ENCODE measurements at regions not wholly inside any gene's neighbourhood (a gene's known extent, or its start where the extent isn't known, plus 50 kb on each side); places are given as distances from the start of the nearest gene placed in this dataset.

GRCh38 chr4:101706535-101707057 lies 83.9 kb upstream of the BANK1 start:
- no peak overlapping the region for H2BK120ac ChIP-seq (ENCODE audit: insufficient read depth, low read length, poor library complexity)
- H3K27ac ChIP-seq (ENCODE audit: low read depth, low read length) = no peak overlapping the region
- no peaks in the 10 kb centered on the region for H3K36me3 ChIP-seq (ENCODE audit: control insufficient read depth in 1 of 2, insufficient read depth in 2 of 2, low read length in 2 of 2)
- H2BK12ac ChIP-seq (ENCODE audit: low read length) = no peak overlapping the region
- H3K14ac ChIP-seq (ENCODE audit: low read length) = no peak overlapping the region
- no peak overlapping the region for H3K18ac ChIP-seq (ENCODE audit: low read length)
- no peak overlapping the region for H3K4me2 ChIP-seq (ENCODE audit: low read length)
- no peak overlapping the region for H4K12ac ChIP-seq (ENCODE audit: low read depth, low read length)
- no peak overlapping the region for H3K23ac ChIP-seq (ENCODE audit: low read length)
- no peaks in the 10 kb centered on the region for H3K4me1 ChIP-seq (ENCODE audit: control insufficient read depth in 1 of 2, insufficient read depth in 2 of 2, low read length in 2 of 2)
- no peak overlapping the region for H4K91ac ChIP-seq (ENCODE audit: low read depth, low read length)
- DNase-seq = no peak
- no peaks in the 10 kb centered on the region for H3K9me3 ChIP-seq (ENCODE audit: insufficient read depth, low read depth, low read length)
- H3K4ac ChIP-seq (ENCODE audit: low read depth, low read length) = no peak overlapping the region
- no peaks in the 10 kb centered on the region for H3K79me1 ChIP-seq (ENCODE audit: low read length)
- H4K8ac ChIP-seq (ENCODE audit: low read depth, low read length) = no peak overlapping the region
- H3K4me3 ChIP-seq (ENCODE audit: low read depth, low read length) = no peak overlapping the region
- no peak overlapping the region for H2AK5ac ChIP-seq (ENCODE audit: low read length)
- no CpG with 5 or more reads among the region's 1 CpG for WGBS (ENCODE audit: extremely low coverage, insufficient coverage, insufficient read length)
- no peaks in the 10 kb centered on the region for H3K79me2 ChIP-seq (ENCODE audit: control insufficient read depth, insufficient read depth, low read length, poor library complexity)
- no peaks in the 10 kb centered on the region for H3K27me3 ChIP-seq (ENCODE audit: insufficient read depth, low read length)
- no peak overlapping the region for H2BK5ac ChIP-seq (ENCODE audit: low read depth, low read length, poor library complexity)
- no peak overlapping the region for H3K9ac ChIP-seq (ENCODE audit: low read length)
- no peak overlapping the region for H2AFZ ChIP-seq (ENCODE audit: insufficient read depth, low read length, poor library complexity)

GRCh38 chr4:101701551-101701950 lies 89.0 kb upstream of the BANK1 start:
- Histone ChIP-seq H2BK12ac (ENCODE audit: low read length) (no peak overlapping the region), H2AK5ac (ENCODE audit: low read length) (no peak overlapping the region), H4K12ac (ENCODE audit: low read depth, low read length) (no peak overlapping the region), H3K18ac (ENCODE audit: low read length) (no peak overlapping the region), H3K79me2 (ENCODE audit: control insufficient read depth, insufficient read depth, low read length, poor library complexity) (no peaks in the 10 kb centered on the region), H3K9me3 (ENCODE audit: insufficient read depth, low read depth, low read length) (no peaks in the 10 kb centered on the region), H3K9ac (ENCODE audit: low read length) (no peak overlapping the region), H2AFZ (ENCODE audit: insufficient read depth, low read length, poor library complexity) (no peak overlapping the region), H3K4me2 (ENCODE audit: low read length) (no peak overlapping the region), H3K27me3 (ENCODE audit: insufficient read depth, low read length) (no peaks in the 10 kb centered on the region), H2BK5ac (ENCODE audit: low read depth, low read length, poor library complexity) (no peak overlapping the region), H3K4me1 (ENCODE audit: control insufficient read depth in 1 of 2, insufficient read depth in 2 of 2, low read length in 2 of 2) (no peaks in the 10 kb centered on the region), H3K27ac (ENCODE audit: low read depth, low read length) (no peak overlapping the region), H3K36me3 (ENCODE audit: control insufficient read depth in 1 of 2, insufficient read depth in 2 of 2, low read length in 2 of 2) (no peaks in the 10 kb centered on the region), H2BK120ac (ENCODE audit: insufficient read depth, low read length, poor library complexity) (no peak overlapping the region), H4K91ac (ENCODE audit: low read depth, low read length) (no peak overlapping the region), H3K4me3 (ENCODE audit: low read depth, low read length) (no peak overlapping the region), H3K4ac (ENCODE audit: low read depth, low read length) (no peak overlapping the region), H3K23ac (ENCODE audit: low read length) (no peak overlapping the region), H4K8ac (ENCODE audit: low read depth, low read length) (no peak overlapping the region), H3K14ac (ENCODE audit: low read length) (no peak overlapping the region), H3K79me1 (ENCODE audit: low read length) (no peaks in the 10 kb centered on the region)
- WGBS (ENCODE audit: extremely low coverage, insufficient coverage, insufficient read length) = no CpG with 5 or more reads among the region's 1 CpG
- DNase-seq = no peak

GRCh38 chr4:101699441-101700124 lies 90.9 kb upstream of the BANK1 start:
- H3K79me1 ChIP-seq (ENCODE audit: low read length) = no peaks in the 10 kb centered on the region
- no peak overlapping the region for H2BK5ac ChIP-seq (ENCODE audit: low read depth, low read length, poor library complexity)
- no peak overlapping the region for H4K91ac ChIP-seq (ENCODE audit: low read depth, low read length)
- no peak overlapping the region for H3K14ac ChIP-seq (ENCODE audit: low read length)
- H4K8ac ChIP-seq (ENCODE audit: low read depth, low read length) = no peak overlapping the region
- no peak overlapping the region for H3K18ac ChIP-seq (ENCODE audit: low read length)
- H2AK5ac ChIP-seq (ENCODE audit: low read length) = no peak overlapping the region
- no peak overlapping the region for H2AFZ ChIP-seq (ENCODE audit: insufficient read depth, low read length, poor library complexity)
- no peaks in the 10 kb centered on the region for H3K4me1 ChIP-seq (ENCODE audit: control insufficient read depth in 1 of 2, insufficient read depth in 2 of 2, low read length in 2 of 2)
- H3K9me3 ChIP-seq (ENCODE audit: insufficient read depth, low read depth, low read length) = no peaks in the 10 kb centered on the region
- WGBS (ENCODE audit: extremely low coverage, insufficient coverage, insufficient read length) = no CpG with 5 or more reads among the region's 8 CpGs
- H3K4me3 ChIP-seq (ENCODE audit: low read depth, low read length) = no peak overlapping the region
- H2BK12ac ChIP-seq (ENCODE audit: low read length) = no peak overlapping the region
- H2BK120ac ChIP-seq (ENCODE audit: insufficient read depth, low read length, poor library complexity) = no peak overlapping the region
- H3K23ac ChIP-seq (ENCODE audit: low read length) = no peak overlapping the region
- H4K12ac ChIP-seq (ENCODE audit: low read depth, low read length) = no peak overlapping the region
- no peak overlapping the region for H3K4ac ChIP-seq (ENCODE audit: low read depth, low read length)
- H3K79me2 ChIP-seq (ENCODE audit: control insufficient read depth, insufficient read depth, low read length, poor library complexity) = no peaks in the 10 kb centered on the region
- no peaks in the 10 kb centered on the region for H3K27me3 ChIP-seq (ENCODE audit: insufficient read depth, low read length)
- no peak overlapping the region for H3K9ac ChIP-seq (ENCODE audit: low read length)
- H3K27ac ChIP-seq (ENCODE audit: low read depth, low read length) = no peak overlapping the region
- no peak for DNase-seq
- H3K36me3 ChIP-seq (ENCODE audit: control insufficient read depth in 1 of 2, insufficient read depth in 2 of 2, low read length in 2 of 2) = no peaks in the 10 kb centered on the region
- H3K4me2 ChIP-seq (ENCODE audit: low read length) = no peak overlapping the region

- Histone ChIP-seq H3K4ac (ENCODE audit: low read depth, low read length) (no peak overlapping the region), H3K9ac (ENCODE audit: low read length) (no peak overlapping the region), H3K4me3 (ENCODE audit: low read depth, low read length) (no peak overlapping the region), H3K9me3 (ENCODE audit: insufficient read depth, low read depth, low read length) (no peaks in the 10 kb centered on the region), H2AFZ (ENCODE audit: insufficient read depth, low read length, poor library complexity) (no peak overlapping the region), H2AK5ac (ENCODE audit: low read length) (no peak overlapping the region), H2BK120ac (ENCODE audit: insufficient read depth, low read length, poor library complexity) (no peak overlapping the region), H2BK12ac (ENCODE audit: low read length) (no peak overlapping the region), H3K23ac (ENCODE audit: low read length) (no peak overlapping the region), H3K14ac (ENCODE audit: low read length) (no peak overlapping the region), H4K8ac (ENCODE audit: low read depth, low read length) (no peak overlapping the region), H3K4me1 (ENCODE audit: control insufficient read depth in 1 of 2, insufficient read depth in 2 of 2, low read length in 2 of 2) (no peaks in the 10 kb centered on the region), H3K27me3 (ENCODE audit: insufficient read depth, low read length) (no peaks in the 10 kb centered on the region), H3K18ac (ENCODE audit: low read length) (no peak overlapping the region), H3K36me3 (ENCODE audit: control insufficient read depth in 1 of 2, insufficient read depth in 2 of 2, low read length in 2 of 2) (no peaks in the 10 kb centered on the region), H4K91ac (ENCODE audit: low read depth, low read length) (no peak overlapping the region), H2BK5ac (ENCODE audit: low read depth, low read length, poor library complexity) (no peak overlapping the region), H3K27ac (ENCODE audit: low read depth, low read length) (no peak overlapping the region), H3K79me1 (ENCODE audit: low read length) (no peaks in the 10 kb centered on the region), H4K12ac (ENCODE audit: low read depth, low read length) (no peak overlapping the region), H3K79me2 (ENCODE audit: control insufficient read depth, insufficient read depth, low read length, poor library complexity) (no peaks in the 10 kb centered on the region), H3K4me2 (ENCODE audit: low read length) (no peak overlapping the region)
- DNase-seq = no peak
- no CpG with 5 or more reads among the region's 1 CpG for WGBS (ENCODE audit: extremely low coverage, insufficient coverage, insufficient read length)
These were observed 93.3 kb upstream of the BANK1 start for GRCh38 chr4:101697266-101697665.
